ENCODE measurements at regions not wholly inside any gene's neighbourhood (a gene's known extent, or its start where the extent isn't known, plus 50 kb on each side); places are given as distances from the start of the nearest gene placed in this dataset.
"Not testable (repeated sequence)": the region's sequence is repeated elsewhere in the genome, so short reads cannot be mapped to it uniquely, and the experiment has no call there.

DNA sequence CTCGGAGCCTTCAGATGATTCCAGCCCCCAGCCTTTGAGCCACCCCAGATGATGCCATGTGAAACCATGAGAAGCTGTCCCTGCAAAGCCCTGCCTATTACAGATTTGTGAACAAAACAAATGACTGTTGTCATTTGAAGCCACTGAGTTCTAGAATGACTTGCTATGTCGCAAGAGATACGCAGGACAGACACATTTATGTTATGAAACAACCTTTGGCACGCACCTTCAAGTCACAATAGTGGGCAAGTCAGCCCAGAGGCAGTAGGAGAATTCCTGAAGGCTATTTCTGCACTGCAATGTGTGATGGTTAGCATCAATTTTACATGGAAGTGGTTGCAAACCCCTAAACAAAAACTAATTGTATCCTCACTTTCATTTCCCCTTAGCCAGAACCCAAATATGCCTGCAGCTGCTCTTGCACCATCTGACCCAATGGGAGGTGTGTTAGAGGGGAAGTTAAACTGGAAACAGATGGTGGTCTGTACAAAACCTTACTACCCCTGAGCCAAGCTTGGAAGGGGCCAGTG is 174.4 kb upstream of the ATP6AP2 start:
- no peak for DNase-seq

GRCh38 chrX:40405399-40405798 is 175.4 kb upstream of the ATP6AP2 start:
- no peak for DNase-seq

- DNase-seq: no peak
These were observed 177.0 kb upstream of the ATP6AP2 start for GRCh38 chrX:40403757-40404156.

GRCh38 chrX:40402831-40403533 is 177.8 kb upstream of the ATP6AP2 start:
- DNase-seq: no peak

- no peak for DNase-seq
These were observed 185.7 kb upstream of the ATP6AP2 start for GRCh38 chrX:40395102-40395501.

DNA sequence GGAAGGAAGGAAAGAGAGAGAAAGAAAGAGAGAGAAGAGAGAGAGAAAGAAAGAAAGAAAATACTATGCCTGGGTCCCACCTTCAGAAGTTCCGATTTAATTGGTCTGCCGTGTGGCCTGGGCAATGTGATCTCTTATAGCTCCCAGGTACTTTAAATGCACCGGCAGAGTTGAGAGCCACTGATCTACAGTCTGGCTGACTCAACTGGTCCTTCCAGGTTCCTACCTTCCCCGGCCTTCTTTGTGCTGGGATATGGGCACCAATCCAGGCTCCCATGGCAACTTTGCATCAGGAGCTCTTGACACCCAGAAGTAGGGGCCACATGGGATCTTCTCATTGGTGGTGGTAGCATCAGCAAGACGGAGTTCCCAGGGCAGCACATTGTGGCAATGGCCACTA is 186.5 kb upstream of the ATP6AP2 start:
- DNase-seq: no peak

GRCh38 chrX:40392599-40392998 is 188.2 kb upstream of the ATP6AP2 start:
- no peak for DNase-seq

- no peak for DNase-seq
These were observed 189.1 kb upstream of the ATP6AP2 start for GRCh38 chrX:40391662-40392061.

- DNase-seq: no peak
These were observed 191.2 kb upstream of the ATP6AP2 start for GRCh38 chrX:40389555-40389954.

DNA sequence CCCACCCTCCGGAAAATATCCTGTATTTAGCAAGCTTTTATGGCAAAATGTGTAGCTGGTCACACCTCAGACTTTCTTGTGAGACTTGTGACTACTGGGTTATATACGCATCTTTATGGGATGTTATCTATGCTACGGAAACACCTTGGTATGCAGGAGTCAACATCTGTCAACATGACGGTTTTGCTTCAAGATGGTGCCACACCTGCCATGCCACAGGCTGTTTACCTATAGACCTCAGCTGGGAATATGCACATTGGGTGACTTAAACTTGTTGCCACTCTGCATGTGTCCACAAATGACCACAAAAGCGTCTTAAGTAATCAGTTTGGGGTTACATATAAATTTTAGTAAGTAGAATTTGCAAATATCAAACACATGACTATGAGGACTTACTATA is 192.3 kb upstream of the ATP6AP2 start:
- DNase-seq: no peak

- not testable (repeated sequence) for DNase-seq
These were observed 192.9 kb upstream of the ATP6AP2 start for GRCh38 chrX:40387869-40388268.

GRCh38 chrX:40387311-40387710 is 193.5 kb upstream of the ATP6AP2 start:
- not testable (repeated sequence) for DNase-seq

DNA sequence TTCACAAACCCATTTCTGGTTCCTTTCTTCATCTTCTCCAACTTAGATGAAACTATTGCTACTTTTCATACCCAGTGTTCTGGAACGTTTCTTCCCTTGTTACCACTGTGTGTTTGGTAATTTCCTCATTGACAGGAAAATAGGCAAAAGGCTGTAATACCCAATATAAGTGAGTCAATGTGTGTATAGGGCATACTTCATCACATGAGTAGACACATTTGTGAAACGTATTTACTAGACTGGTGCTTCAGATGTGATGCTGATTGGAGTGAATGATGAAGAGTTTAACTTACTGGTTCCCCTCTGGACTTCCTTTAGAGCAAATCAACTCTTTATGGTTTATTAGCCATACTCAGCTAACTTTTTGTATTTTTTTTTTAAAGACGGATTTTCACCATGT is 195.1 kb upstream of the ATP6AP2 start:
- DNase-seq: no peak

DNA sequence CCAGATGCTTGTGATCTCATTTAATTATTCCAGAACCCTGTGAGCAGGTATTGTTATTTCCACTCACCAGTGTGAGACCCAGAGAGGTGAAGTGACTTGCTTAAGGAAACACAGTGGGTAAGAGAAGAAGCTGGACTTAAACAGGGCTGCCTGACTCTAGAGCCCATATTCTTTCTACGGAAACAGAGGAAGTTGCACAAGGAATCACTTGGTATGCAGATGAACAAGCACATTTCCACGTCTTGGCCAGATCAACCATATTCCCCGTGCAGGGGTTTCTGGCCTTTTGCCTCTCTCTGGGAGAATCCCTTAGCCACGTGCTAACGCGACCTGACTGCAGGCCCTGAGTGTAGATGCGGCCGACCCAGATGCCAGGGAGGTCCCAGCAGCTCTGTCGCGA is 195.5 kb upstream of the ATP6AP2 start:
- no peak for DNase-seq

- no peak for DNase-seq
These were observed 196.8 kb upstream of the ATP6AP2 start for GRCh38 chrX:40383969-40384368.

GRCh38 chrX:40383360-40383759 is 197.4 kb upstream of the ATP6AP2 start:
- DNase-seq: no peak

- DNase-seq: no peak
These were observed 199.9 kb upstream of the ATP6AP2 start for GRCh38 chrX:40380655-40381488.

DNA sequence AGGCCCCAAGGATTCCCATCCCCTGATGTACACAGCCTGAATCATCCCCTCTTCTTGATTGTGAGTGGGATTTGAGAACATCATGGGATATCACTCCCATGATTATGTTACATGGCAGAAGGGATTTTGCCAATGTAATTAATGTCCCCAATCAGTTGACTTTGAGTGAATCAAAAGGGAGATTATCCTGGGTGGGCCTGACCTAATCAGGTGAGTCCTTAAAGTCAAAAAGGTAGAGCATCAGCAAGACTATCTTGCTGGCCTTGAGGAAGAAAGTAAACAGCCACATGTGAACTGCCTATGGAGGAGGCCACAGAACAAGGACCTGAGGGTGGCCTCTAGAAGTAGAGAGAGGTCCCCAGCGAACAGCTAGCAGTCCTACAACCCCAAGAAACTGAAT is 203.1 kb upstream of the ATP6AP2 start:
- no peak for DNase-seq

DNA sequence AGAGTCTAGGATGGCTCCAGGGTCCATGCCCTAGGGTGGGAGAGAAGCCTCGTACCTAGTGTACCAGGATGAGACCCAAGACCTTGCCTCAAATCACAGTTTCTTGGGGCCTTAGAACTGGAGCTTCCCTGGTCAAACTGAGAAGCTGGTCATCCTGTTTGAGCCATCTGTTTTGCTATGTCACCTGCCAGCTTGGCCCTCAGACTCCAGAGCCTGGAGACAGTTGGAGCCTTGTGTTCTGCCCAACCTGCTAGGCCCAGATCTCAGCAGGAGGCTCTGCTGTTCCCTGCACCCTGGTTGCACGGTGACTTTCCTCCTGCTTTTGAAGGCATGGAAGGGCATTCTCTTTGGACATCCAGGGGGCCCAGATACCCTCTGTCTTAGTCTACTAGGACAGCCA is 206.3 kb upstream of the ATP6AP2 start:
- DNase-seq: no peak

GRCh38 chrX:40373641-40374040 is 207.1 kb upstream of the ATP6AP2 start:
- DNase-seq: no peak

- no peak for DNase-seq
These were observed 207.7 kb upstream of the ATP6AP2 start for GRCh38 chrX:40373025-40373424.

- no peak for DNase-seq
These were observed 209.4 kb upstream of the ATP6AP2 start for GRCh38 chrX:40371376-40371775.

DNA sequence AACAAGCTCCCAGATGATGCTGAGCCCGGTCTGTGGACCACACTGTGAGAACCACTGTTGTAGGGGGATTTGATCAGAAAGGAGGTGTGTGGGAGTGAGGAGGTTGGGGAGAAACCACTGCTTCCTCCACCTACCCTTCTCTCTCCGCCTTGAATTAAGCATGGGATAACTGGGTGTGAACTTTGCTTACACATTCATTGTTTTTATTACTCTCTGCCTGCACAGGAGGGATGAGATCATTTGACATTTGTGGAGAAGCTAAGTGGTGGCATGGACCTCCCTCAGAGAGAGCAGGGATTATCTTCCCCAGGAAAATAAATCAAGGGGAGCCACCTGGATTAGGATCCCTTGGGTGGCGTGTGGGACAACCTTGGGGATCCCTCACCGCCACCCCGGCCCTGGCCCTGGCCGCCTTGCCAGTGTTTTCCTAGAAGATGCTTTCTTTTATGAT is 212.1 kb upstream of the ATP6AP2 start:
- DNase-seq: no peak

DNA sequence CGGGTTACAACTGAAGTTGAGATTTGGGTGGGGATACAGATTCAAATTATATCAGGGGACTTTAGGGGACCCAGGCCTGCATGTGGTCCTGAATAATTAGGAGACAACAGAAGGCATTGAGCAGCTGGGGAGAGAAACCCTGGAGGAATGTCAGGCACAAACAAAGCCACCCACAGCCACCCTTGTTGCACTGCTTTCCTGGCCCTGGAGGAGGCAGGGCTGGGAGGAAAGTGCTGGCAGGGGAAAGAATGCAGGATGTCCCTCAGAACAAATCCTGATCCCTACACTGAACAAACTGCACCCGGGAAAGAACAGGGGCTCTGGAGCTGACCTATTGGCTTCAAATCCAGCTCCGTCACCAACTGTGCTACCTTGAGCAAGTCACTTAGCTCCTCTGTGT is 214.1 kb upstream of the ATP6AP2 start:
- no peak for DNase-seq

Measured in NCI-H1048 (cell line).